Ishikawa (cell line): ENCODE measurements at regions not wholly inside any gene's neighbourhood (a gene's known extent, or its start where the extent isn't known, plus 50 kb on each side); places are given as distances from the start of the nearest gene placed in this dataset.

Experiments
- CEBPB ChIP-seq: IDR thresholded peaks from 2 replicates; pipeline ENCODE4 v1.6.1; 2012
- CREB1 ChIP-seq: IDR thresholded peaks from 2 replicates; pipeline ENCODE4 v1.6.1; 2012; ENCODE audit warnings: low read depth
- EP300 ChIP-seq: IDR thresholded peaks from 2 replicates; pipeline ENCODE4 v1.6.1; 2012; ENCODE audit warnings: borderline replicate concordance
- FOXM1 ChIP-seq: IDR thresholded peaks from 2 replicates; pipeline ENCODE4 v1.6.1; 2012; ENCODE audit warnings: low read depth, borderline replicate concordance
- MAX ChIP-seq: IDR thresholded peaks from 2 replicates; pipeline ENCODE4 v1.6.1; 2012
- NFIC ChIP-seq: IDR thresholded peaks from 2 replicates; pipeline ENCODE4 v1.6.1; 2012
- RAD21 ChIP-seq: IDR thresholded peaks from 2 replicates; pipeline ENCODE4 v1.6.1; 2012; ENCODE audit warnings: low read depth
- REST ChIP-seq: IDR thresholded peaks from 2 replicates; pipeline ENCODE4 v1.6.1; 2012; ENCODE audit warnings: low read depth, mild to moderate bottlenecking
- TAF1 ChIP-seq: IDR thresholded peaks from 2 replicates; pipeline ENCODE4 v1.6.1; 2012; ENCODE audit warnings: low read depth, mild to moderate bottlenecking
- TCF12 ChIP-seq: IDR thresholded peaks from 2 replicates; pipeline ENCODE4 v1.6.1; 2012; ENCODE audit warnings: low read depth
- YY1 ChIP-seq: IDR thresholded peaks from 2 replicates; pipeline ENCODE4 v1.6.1; 2012; ENCODE audit warnings: low read depth
- ZBTB7A ChIP-seq: IDR thresholded peaks from 2 replicates; pipeline ENCODE4 v1.6.1; 2012; ENCODE audit warnings: low read depth

GRCh38 chr13:75929076-75929475 is 292.9 kb downstream of the LMO7 start:
- TF ChIP-seq REST (no peak), CEBPB (no peak), FOXM1 (no peak), TAF1 (no peak), NFIC (no peak), MAX (no peak), ZBTB7A (no peak), EP300 (no peak), RAD21 (no peak), YY1 (no peak), CREB1 (no peak), TCF12 (no peak)
